OCI-LY7 (cell line): ENCODE measurements at regions not wholly inside any gene's neighbourhood (a gene's known extent, or its start where the extent isn't known, plus 50 kb on each side); places are given as distances from the start of the nearest gene placed in this dataset.

ENCODE experiments used
- EZH2phosphoT487 ChIP-seq: fragments of 200-600 bp; sonication (generic); IDR thresholded peaks from 2 replicates; pipeline ENCODE4 v1.6.1; 2018; ENCODE audit warnings: low read depth, borderline replicate concordance, mild to moderate bottlenecking, mixed run types, antibody characterized with exemption, low read length, moderate library complexity, mixed read lengths
- TF ChIP-seq, protein P1 (sequence below): fragments of 200-600 bp; sonication (generic); conservative IDR thresholded peaks from 2 replicates; pipeline ENCODE4 v1.5.1; 2014; ENCODE audit warnings: mild to moderate bottlenecking, antibody characterized with exemption, low read length, moderate library complexity, mixed read lengths

- TF ChIP-seq, protein P1, sequence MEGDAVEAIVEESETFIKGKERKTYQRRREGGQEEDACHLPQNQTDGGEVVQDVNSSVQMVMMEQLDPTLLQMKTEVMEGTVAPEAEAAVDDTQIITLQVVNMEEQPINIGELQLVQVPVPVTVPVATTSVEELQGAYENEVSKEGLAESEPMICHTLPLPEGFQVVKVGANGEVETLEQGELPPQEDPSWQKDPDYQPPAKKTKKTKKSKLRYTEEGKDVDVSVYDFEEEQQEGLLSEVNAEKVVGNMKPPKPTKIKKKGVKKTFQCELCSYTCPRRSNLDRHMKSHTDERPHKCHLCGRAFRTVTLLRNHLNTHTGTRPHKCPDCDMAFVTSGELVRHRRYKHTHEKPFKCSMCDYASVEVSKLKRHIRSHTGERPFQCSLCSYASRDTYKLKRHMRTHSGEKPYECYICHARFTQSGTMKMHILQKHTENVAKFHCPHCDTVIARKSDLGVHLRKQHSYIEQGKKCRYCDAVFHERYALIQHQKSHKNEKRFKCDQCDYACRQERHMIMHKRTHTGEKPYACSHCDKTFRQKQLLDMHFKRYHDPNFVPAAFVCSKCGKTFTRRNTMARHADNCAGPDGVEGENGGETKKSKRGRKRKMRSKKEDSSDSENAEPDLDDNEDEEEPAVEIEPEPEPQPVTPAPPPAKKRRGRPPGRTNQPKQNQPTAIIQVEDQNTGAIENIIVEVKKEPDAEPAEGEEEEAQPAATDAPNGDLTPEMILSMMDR, result no peak
- TF ChIP-seq EZH2phosphoT487, result no peak
These were observed 404.5 kb downstream of the LRFN5 start for GRCh38 chr14:42011221-42011620.
